Mononuclear cell (primary cell): ENCODE measurements at regions not wholly inside any gene's neighbourhood (a gene's known extent, or its start where the extent isn't known, plus 50 kb on each side); places are given as distances from the start of the nearest gene placed in this dataset.
"Not testable (repeated sequence)": the region's sequence is repeated elsewhere in the genome, so short reads cannot be mapped to it uniquely, and the experiment has no call there.

Source experiments
- H3K27me3 ChIP-seq: 2 replicates; pipeline ENCODE4 v1.6.0; 2011; ENCODE audit warnings: low read length, control low read depth; ENCODE audit not compliant: insufficient read depth
- H3K4me1 ChIP-seq: 2 replicates; pipeline ENCODE4 v1.5.1; 2011; ENCODE audit warnings: mild to moderate bottlenecking, low read length, control low read depth; ENCODE audit not compliant: insufficient read depth
- H3K4me3 ChIP-seq: 2 replicates; pipeline ENCODE4 v1.5.1; 2011; ENCODE audit warnings: mild to moderate bottlenecking, low read length, moderate library complexity
- H3K9me3 ChIP-seq: 2 replicates; pipeline ENCODE4 v1.5.1; 2011; ENCODE audit warnings: low read depth, mild to moderate bottlenecking, control low read depth, low read length

DNA sequence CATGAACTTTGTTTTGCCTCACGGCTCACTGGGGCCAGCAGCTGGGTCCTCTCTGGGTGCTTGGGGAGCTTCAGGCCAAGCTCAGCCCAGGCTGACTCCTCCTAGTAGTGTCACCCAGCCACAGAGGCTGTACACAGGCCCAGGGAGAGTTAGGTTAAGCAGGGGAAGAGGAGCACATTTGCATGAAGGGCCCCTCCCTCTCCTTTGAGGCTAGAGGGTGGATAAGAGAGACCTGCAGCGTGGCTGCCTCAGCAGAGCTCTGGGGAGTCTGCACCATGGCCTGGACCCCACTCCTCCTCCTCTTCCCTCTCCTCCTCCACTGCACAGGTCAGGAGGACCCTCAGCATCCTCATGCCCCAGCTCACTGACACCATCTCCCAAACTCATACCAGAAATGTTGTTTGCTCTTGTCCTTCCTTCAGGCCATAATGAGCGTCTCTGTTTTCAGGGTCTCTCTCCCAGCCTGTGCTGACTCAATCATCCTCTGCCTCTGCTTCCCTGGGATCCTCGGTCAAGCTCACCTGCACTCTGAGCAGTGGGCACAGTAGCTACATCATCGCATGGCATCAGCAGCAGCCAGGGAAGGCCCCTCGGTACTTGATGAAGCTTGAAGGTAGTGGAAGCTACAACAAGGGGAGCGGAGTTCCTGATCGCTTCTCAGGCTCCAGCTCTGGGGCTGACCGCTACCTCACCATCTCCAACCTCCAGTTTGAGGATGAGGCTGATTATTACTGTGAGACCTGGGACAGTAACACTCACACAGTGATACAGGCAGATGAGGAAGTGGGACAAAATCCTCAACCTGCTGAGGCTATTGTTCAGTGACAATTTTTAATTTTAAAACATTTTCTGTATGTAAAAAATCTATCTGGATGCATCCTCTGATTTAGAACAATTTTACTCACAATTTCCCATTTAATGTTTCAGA lies 82.4 kb upstream of the VPREB1 start:
- no peaks in the 10 kb centered on the region for H3K9me3 ChIP-seq
- no peaks in the 10 kb centered on the region for H3K27me3 ChIP-seq
- H3K4me3 ChIP-seq = no peak overlapping the region
- peaks cover 58% of the 10 kb centered on the region for H3K4me1 ChIP-seq

GRCh38 chr22:22160768-22161167 lies 83.8 kb upstream of the VPREB1 start:
- not testable (repeated sequence) for H3K27me3 ChIP-seq, H3K4me3 ChIP-seq, H3K9me3 ChIP-seq
- peaks cover 49% of the 10 kb centered on the region for H3K4me1 ChIP-seq

- Histone ChIP-seq H3K4me1 (peaks cover 36% of the 10 kb centered on the region), H3K4me3 (no peak overlapping the region), H3K27me3 (no peaks in the 10 kb centered on the region), H3K9me3 (no peaks in the 10 kb centered on the region)
These were observed 85.2 kb upstream of the VPREB1 start for GRCh38 chr22:22159384-22159783.

GRCh38 chr22:22158965-22159364 lies 85.6 kb upstream of the VPREB1 start:
- peaks cover 35% of the 10 kb centered on the region for H3K4me1 ChIP-seq
- no peaks in the 10 kb centered on the region for H3K9me3 ChIP-seq
- H3K4me3 ChIP-seq = no peak overlapping the region
- no peaks in the 10 kb centered on the region for H3K27me3 ChIP-seq

GRCh38 chr22:22158207-22158816 lies 86.3 kb upstream of the VPREB1 start:
- Histone ChIP-seq H3K4me3 (no peak overlapping the region), H3K27me3 (no peaks in the 10 kb centered on the region), H3K9me3 (no peaks in the 10 kb centered on the region), H3K4me1 (peaks cover 32% of the 10 kb centered on the region)

GRCh38 chr22:22157348-22157725 lies 87.2 kb upstream of the VPREB1 start:
- Histone ChIP-seq H3K9me3 (no peaks in the 10 kb centered on the region), H3K4me1 (peaks cover 25% of the 10 kb centered on the region), H3K27me3 (no peaks in the 10 kb centered on the region), H3K4me3 (no peak overlapping the region)

DNA sequence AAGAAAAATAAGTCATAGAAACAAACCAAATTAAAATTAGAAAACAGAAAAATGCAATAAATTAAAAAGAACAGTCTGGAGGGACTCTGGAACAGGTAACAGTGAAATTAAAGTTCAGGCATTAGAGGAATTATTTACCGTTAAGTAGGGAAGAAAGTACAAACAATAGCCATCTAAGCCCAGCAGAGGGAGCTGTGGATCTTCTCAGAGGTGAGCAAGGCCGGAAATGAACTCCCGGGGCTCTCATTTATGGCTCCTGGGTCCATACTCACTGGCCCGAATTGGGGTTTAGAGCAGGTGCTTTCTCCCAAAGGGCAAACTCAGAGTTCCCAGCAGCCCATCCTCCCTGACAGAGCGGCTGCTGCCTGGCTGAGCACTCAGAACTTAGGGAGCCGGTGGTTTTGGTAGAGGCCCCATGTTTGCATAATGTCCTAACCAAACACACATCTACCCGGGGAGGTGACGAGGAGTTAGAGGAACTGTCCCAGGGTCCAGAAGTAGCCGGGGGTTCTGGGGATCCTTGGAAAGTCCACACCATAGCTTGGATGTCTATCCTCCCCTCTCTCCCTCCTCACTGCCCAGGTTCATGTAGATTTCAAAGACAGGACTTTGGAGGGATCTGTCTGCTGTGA lies 87.8 kb upstream of the VPREB1 start:
- Histone ChIP-seq H3K9me3 (no peaks in the 10 kb centered on the region), H3K27me3 (no peaks in the 10 kb centered on the region), H3K4me1 (peaks cover 30% of the 10 kb centered on the region), H3K4me3 (no peak overlapping the region)

GRCh38 chr22:22156348-22156715 lies 88.3 kb upstream of the VPREB1 start:
- Histone ChIP-seq H3K4me3 (no peak overlapping the region), H3K9me3 (no peaks in the 10 kb centered on the region), H3K4me1 (peaks cover 31% of the 10 kb centered on the region), H3K27me3 (no peaks in the 10 kb centered on the region)

GRCh38 chr22:22155607-22156006 lies 89.0 kb upstream of the VPREB1 start:
- H3K4me3 ChIP-seq = no peak overlapping the region

DNA sequence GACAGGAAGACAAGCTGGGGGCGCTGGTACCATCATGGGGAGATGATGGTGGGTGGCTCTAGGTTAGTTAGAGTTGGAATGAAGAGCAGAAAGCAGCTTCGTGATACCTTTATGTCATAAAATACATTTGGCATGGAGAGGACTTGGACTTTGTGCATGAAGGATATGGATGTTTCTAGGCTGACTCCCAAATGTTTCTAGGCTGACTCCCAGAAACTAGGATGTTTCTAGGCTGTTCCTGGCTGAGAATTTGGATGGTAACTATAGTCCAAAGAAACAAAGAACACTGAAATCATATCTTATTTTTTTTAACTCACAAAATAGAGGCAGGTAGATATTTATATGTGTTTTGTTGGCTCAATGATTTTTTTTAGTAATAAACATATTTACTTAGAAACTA lies 89.4 kb upstream of the VPREB1 start:
- peaks cover 31% of the 10 kb centered on the region for H3K4me1 ChIP-seq
- no peak overlapping the region for H3K4me3 ChIP-seq

More at GRCh38 chr22:22155607-22156006, 89.0 kb upstream of the VPREB1 start:
- Histone ChIP-seq H3K4me1 (peaks cover 31% of the 10 kb centered on the region), H3K9me3 (no peaks in the 10 kb centered on the region), H3K27me3 (no peaks in the 10 kb centered on the region)

GRCh38 chr22:22154040-22154439 lies 90.5 kb upstream of the VPREB1 start:
- Histone ChIP-seq H3K4me3 (no peak overlapping the region), H3K9me3 (no peaks in the 10 kb centered on the region), H3K4me1 (peaks cover 25% of the 10 kb centered on the region), H3K27me3 (peaks cover 10% of the 10 kb centered on the region)

More for the DNA sequence above, 89.4 kb upstream of the VPREB1 start:
- Histone ChIP-seq H3K27me3 (peaks cover 2% of the 10 kb centered on the region), H3K9me3 (no peaks in the 10 kb centered on the region)

DNA sequence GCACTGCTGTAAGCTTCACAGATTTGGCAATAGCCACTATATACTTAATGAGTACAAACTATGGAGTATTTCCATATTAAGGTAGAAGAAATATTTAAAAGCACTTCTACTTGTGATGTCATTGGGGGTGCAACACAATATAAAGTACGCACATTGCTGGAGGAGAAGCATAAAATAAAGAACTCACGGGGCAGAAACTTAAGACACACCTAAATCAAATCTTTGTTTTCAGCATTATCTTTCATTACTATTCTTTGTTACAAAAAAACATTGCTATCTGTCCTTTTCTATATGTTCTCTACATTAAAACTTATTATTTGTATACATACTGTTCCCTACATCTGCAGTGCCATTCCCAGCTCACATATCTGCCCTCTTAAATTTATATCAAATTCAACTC lies 93.3 kb upstream of the VPREB1 start:
- no peak overlapping the region for H3K4me3 ChIP-seq
- no peaks in the 10 kb centered on the region for H3K9me3 ChIP-seq
- peaks cover 29% of the 10 kb centered on the region for H3K27me3 ChIP-seq
- H3K4me1 ChIP-seq = peaks cover 12% of the 10 kb centered on the region

GRCh38 chr22:22150457-22150856 lies 94.1 kb upstream of the VPREB1 start:
- Histone ChIP-seq H3K9me3 (no peaks in the 10 kb centered on the region), H3K4me3 (no peak overlapping the region), H3K27me3 (peaks cover 29% of the 10 kb centered on the region), H3K4me1 (peaks cover 12% of the 10 kb centered on the region)

DNA sequence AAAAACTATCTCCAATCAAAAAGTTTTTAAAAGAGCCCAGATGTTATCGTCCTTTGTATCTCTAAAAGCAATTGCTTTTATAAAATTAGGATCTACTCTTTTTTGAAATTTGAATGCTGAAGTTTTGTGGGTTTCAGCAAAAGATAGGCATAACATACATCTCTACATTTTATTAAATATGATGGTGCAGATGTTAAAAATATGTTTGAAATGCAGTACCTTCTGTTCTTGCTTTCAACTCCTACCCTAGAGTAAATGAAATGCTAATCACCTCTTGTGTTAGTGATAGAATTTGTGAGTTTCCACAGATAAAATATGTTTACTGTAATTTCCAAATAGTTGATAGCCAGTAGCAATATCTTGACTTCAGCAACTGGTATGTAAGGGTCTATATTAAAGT lies 95.7 kb upstream of the VPREB1 start:
- peaks cover 8% of the 10 kb centered on the region for H3K4me1 ChIP-seq
- no peak overlapping the region for H3K4me3 ChIP-seq
- peaks cover 29% of the 10 kb centered on the region for H3K27me3 ChIP-seq
- H3K9me3 ChIP-seq = no peaks in the 10 kb centered on the region

- Histone ChIP-seq H3K9me3 (no peaks in the 10 kb centered on the region), H3K4me1 (no peaks in the 10 kb centered on the region), H3K27me3 (peaks cover 30% of the 10 kb centered on the region), H3K4me3 (no peak overlapping the region)
These were observed 99.7 kb upstream of the VPREB1 start for GRCh38 chr22:22144858-22145257.
